ENCODE measurements at regions not wholly inside any gene's neighbourhood (a gene's known extent, or its start where the extent isn't known, plus 50 kb on each side); places are given as distances from the start of the nearest gene placed in this dataset.

DNA sequence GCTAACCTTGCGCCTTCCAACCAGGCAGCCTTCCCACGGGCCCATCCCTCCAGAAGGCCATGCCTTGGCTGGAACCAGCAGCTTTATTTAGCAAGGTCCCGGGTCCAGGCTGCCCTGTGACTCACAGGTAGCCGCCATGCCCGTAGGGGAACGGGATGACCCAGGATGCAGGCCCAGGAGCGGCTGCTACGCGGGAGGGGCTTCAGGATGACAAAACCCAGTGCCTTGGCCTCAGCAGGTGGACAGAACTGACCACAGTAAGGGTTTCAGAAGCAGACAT lies 63.3 kb downstream of the RTP5 start:
- TF ChIP-seq, protein P1, sequence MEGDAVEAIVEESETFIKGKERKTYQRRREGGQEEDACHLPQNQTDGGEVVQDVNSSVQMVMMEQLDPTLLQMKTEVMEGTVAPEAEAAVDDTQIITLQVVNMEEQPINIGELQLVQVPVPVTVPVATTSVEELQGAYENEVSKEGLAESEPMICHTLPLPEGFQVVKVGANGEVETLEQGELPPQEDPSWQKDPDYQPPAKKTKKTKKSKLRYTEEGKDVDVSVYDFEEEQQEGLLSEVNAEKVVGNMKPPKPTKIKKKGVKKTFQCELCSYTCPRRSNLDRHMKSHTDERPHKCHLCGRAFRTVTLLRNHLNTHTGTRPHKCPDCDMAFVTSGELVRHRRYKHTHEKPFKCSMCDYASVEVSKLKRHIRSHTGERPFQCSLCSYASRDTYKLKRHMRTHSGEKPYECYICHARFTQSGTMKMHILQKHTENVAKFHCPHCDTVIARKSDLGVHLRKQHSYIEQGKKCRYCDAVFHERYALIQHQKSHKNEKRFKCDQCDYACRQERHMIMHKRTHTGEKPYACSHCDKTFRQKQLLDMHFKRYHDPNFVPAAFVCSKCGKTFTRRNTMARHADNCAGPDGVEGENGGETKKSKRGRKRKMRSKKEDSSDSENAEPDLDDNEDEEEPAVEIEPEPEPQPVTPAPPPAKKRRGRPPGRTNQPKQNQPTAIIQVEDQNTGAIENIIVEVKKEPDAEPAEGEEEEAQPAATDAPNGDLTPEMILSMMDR (IDR thresholded peaks at IDR 0.05): no peak
- no peak overlapping the region for H3K9ac ChIP-seq
- peaks cover 9% of the 10 kb centered on the region for H3K4me1 ChIP-seq

DNA sequence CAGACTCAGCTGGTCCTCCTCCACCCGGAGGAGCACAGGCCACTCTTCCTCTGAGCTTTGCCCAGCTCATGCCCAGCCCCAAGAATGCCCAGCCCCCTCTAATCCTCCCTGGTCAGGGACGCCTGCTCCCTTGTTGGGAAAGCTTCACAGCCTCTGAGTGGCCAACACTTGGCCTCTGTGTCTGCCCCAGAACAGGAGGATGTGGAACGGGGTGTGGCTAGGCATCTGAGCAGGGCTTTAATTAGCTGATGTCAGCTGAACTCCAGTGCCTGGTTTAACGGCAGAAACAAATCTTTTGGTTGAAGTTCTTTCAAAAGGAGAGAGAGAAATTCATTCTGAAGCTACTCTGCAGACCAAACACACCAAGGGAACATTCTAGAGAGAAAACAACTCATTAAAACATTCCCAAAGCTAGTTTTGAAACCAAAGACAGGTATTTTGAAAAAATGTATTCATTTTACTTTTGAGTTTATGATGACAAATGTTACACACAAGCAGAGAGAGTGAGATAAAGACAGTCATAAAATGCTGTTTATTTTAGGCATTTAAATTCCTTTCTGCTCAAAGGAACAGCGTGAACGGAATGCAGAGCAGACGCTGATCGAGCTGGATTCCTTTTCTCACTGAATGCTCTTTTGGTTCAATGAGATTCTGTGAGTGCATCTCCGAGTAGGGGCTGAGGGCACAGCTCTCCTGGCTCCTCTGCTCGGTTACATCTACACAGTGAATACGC lies 63.8 kb downstream of the RTP5 start:
- peak overlapping the region; percentile 64 for H3K4me2 ChIP-seq (ENCODE audit: low read length)
- no peak overlapping the region for H3K9ac ChIP-seq
- H3K4me1 ChIP-seq: peaks cover 9% of the 10 kb centered on the region
- H3K79me2 ChIP-seq: no peaks in the 10 kb centered on the region
- no peaks in the 10 kb centered on the region for H3K9me3 ChIP-seq (ENCODE audit: control insufficient read depth, low read length)
- TF ChIP-seq, protein P1 (IDR thresholded peaks at IDR 0.05): no peak
- no peaks in the 10 kb centered on the region for H3K36me3 ChIP-seq (ENCODE audit: control insufficient read depth, insufficient read depth, low read length)
- peak overlapping the region; percentile 31 for H2AFZ ChIP-seq
- peak overlapping the region; percentile 65 for H3K27ac ChIP-seq
- no peak overlapping the region for H3K4me3 ChIP-seq (ENCODE audit: low read depth, low read length)
- no peaks in the 10 kb centered on the region for H3K27me3 ChIP-seq (ENCODE audit: control insufficient read depth, insufficient read depth, low read length)

More for the DNA sequence above, 63.3 kb downstream of the RTP5 start:
- no peaks in the 10 kb centered on the region for H3K36me3 ChIP-seq (ENCODE audit: control insufficient read depth, insufficient read depth, low read length)
- peak overlapping the region; percentile 65 for H3K27ac ChIP-seq
- H3K9me3 ChIP-seq (ENCODE audit: control insufficient read depth, low read length): no peaks in the 10 kb centered on the region
- peak overlapping the region; percentile 31 for H2AFZ ChIP-seq
- H3K79me2 ChIP-seq: no peaks in the 10 kb centered on the region
- H3K4me2 ChIP-seq (ENCODE audit: low read length): peak overlapping the region; percentile 23
- H3K4me3 ChIP-seq (ENCODE audit: low read depth, low read length): no peak overlapping the region
- no peaks in the 10 kb centered on the region for H3K27me3 ChIP-seq (ENCODE audit: control insufficient read depth, insufficient read depth, low read length)

DNA sequence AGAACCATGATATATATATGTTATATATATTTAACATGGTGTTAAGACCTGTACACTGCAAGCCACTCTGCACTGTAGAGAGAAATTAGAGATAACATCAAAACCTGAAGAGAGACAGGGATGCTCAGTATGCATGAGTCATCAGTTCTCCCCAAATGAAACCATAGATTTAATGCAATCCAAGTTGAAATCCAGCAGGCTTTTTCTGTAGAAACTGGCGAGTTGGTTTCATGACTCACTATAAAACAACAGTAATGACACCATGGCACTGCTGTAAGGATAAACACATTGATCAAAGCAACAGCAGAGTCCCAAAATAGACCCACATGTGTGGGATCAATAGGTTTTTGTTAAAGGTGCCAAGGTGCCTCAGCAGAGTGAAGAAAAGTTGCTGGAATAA lies 65.8 kb downstream of the RTP5 start:
- Histone ChIP-seq H3K27ac (no peak overlapping the region), H3K4me2 (ENCODE audit: low read length) (no peak overlapping the region), H3K79me2 (no peaks in the 10 kb centered on the region), H3K4me3 (ENCODE audit: low read depth, low read length) (no peak overlapping the region), H3K9me3 (ENCODE audit: control insufficient read depth, low read length) (no peaks in the 10 kb centered on the region), H3K9ac (no peak overlapping the region), H2AFZ (no peak overlapping the region), H3K36me3 (ENCODE audit: control insufficient read depth, insufficient read depth, low read length) (no peaks in the 10 kb centered on the region), H3K27me3 (ENCODE audit: control insufficient read depth, insufficient read depth, low read length) (no peaks in the 10 kb centered on the region), H3K4me1 (peaks cover 9% of the 10 kb centered on the region)
- TF ChIP-seq, protein P1 (IDR thresholded peaks at IDR 0.05): no peak

DNA sequence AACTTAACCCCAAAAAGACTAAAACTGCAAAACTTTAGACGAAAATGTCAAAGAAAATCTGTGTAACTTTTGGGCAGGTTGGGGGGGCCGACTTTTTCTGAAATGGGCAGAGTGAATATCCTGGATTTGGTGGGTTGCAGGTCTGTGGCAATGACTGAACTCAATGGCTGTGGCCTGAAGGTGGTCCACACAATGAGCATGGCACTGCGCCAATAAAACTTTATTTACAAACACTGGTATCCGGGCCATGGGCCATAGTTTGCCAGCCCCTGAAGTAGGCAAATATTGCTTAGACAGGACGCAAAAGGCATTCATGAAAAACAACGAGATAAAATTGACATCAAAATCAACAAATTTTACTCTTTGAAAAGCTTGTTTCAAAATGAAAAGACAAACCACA lies 66.2 kb downstream of the RTP5 start:
- H3K9me3 ChIP-seq (ENCODE audit: control insufficient read depth, low read length): no peaks in the 10 kb centered on the region
- TF ChIP-seq, protein P1 (IDR thresholded peaks at IDR 0.05): no peak

More for the DNA sequence above, 66.2 kb downstream of the RTP5 start:
- Histone ChIP-seq H3K9ac (no peak overlapping the region), H3K36me3 (ENCODE audit: control insufficient read depth, insufficient read depth, low read length) (no peaks in the 10 kb centered on the region), H3K4me3 (ENCODE audit: low read depth, low read length) (no peak overlapping the region), H2AFZ (no peak overlapping the region), H3K4me2 (ENCODE audit: low read length) (no peak overlapping the region), H3K4me1 (peaks cover 9% of the 10 kb centered on the region), H3K79me2 (no peaks in the 10 kb centered on the region), H3K27me3 (ENCODE audit: control insufficient read depth, insufficient read depth, low read length) (no peaks in the 10 kb centered on the region), H3K27ac (no peak overlapping the region)
